ENCODE measurements at regions not wholly inside any gene's neighbourhood (a gene's known extent, or its start where the extent isn't known, plus 50 kb on each side); places are given as distances from the start of the nearest gene placed in this dataset.

GRCh38 chr1:164443166-164443565 lies 115.8 kb upstream of the PBX1 start:
- no peak for TF ChIP-seq CTCF (IDR thresholded peaks at IDR 0.05)
- no peak for TF ChIP-seq POLR2AphosphoS5 (IDR thresholded peaks at IDR 0.05)
